ENCODE measurements at regions not wholly inside any gene's neighbourhood (a gene's known extent, or its start where the extent isn't known, plus 50 kb on each side); places are given as distances from the start of the nearest gene placed in this dataset.

DNA sequence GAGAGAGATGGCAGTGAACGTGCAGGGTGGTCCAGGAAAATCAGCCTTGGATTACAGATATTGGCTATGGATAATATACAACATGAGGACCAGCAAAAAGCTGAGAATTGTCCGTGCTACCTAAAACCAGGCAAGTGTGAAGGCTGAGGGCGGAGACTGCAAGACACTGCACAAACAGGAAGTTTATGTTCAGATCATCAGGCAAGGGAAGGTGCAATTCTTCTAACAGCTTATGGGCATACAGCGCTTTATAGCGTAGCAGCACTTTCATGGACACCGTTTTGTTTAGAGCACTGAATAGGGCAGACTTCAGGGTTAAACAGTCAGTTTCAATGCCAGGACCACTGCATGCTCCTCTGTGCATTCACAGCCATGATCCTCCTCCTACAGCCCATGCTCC, 93.1 kb upstream of the TMEM45B start:
- TF ChIP-seq, protein P1, sequence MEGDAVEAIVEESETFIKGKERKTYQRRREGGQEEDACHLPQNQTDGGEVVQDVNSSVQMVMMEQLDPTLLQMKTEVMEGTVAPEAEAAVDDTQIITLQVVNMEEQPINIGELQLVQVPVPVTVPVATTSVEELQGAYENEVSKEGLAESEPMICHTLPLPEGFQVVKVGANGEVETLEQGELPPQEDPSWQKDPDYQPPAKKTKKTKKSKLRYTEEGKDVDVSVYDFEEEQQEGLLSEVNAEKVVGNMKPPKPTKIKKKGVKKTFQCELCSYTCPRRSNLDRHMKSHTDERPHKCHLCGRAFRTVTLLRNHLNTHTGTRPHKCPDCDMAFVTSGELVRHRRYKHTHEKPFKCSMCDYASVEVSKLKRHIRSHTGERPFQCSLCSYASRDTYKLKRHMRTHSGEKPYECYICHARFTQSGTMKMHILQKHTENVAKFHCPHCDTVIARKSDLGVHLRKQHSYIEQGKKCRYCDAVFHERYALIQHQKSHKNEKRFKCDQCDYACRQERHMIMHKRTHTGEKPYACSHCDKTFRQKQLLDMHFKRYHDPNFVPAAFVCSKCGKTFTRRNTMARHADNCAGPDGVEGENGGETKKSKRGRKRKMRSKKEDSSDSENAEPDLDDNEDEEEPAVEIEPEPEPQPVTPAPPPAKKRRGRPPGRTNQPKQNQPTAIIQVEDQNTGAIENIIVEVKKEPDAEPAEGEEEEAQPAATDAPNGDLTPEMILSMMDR (IDR thresholded peaks at IDR 0.05; ENCODE audit: poor library complexity) = no peak
- no peak for TF ChIP-seq EZH2 (IDR thresholded peaks at IDR 0.05; ENCODE audit: borderline replicate concordance)
- TF ChIP-seq EZH2phosphoT487 (IDR thresholded peaks at IDR 0.05; ENCODE audit: low read depth, severe bottlenecking, unreplicated experiment) = no peak

All from hepatocyte (in vitro differentiated cells).